Endodermal cell (in vitro differentiated cells): ENCODE measurements at regions not wholly inside any gene's neighbourhood (a gene's known extent, or its start where the extent isn't known, plus 50 kb on each side); places are given as distances from the start of the nearest gene placed in this dataset.

Source experiments
- DNase-seq: peaks from one replicate; pipeline ENCODE4 v3.0.0-alpha.2; 2017
- H3K27ac ChIP-seq: 2 replicates; pipeline ENCODE4 v1.5.1; 2013; ENCODE audit warnings: mild to moderate bottlenecking, low read depth, low read length, moderate library complexity
- H3K27me3 ChIP-seq: 2 replicates; pipeline ENCODE4 v1.6.1; 2013; ENCODE audit warnings: mild to moderate bottlenecking, low read length, moderate library complexity; ENCODE audit not compliant: insufficient read depth, control insufficient read depth, poor library complexity, severe bottlenecking
- H3K36me3 ChIP-seq: 2 replicates; pipeline ENCODE4 v1.7.0; 2013; ENCODE audit warnings: mild to moderate bottlenecking, low read length, moderate library complexity; ENCODE audit not compliant: control insufficient read depth, insufficient read depth
- H3K4me1 ChIP-seq: one replicate; pipeline ENCODE4 v1.7.0; 2013; ENCODE audit warnings: low read length; ENCODE audit not compliant: control insufficient read depth, insufficient read depth
- H3K4me3 ChIP-seq: 2 replicates; pipeline ENCODE4 v1.5.1; 2013; ENCODE audit warnings: mild to moderate bottlenecking, low read length, moderate library complexity
- H3K9ac ChIP-seq: 2 replicates; pipeline ENCODE4 v1.6.1; 2013; ENCODE audit warnings: mild to moderate bottlenecking, low read length, moderate library complexity; ENCODE audit not compliant: poor library complexity, severe bottlenecking; ENCODE audit errors: extremely low read depth
- H3K9me3 ChIP-seq: 2 replicates; pipeline ENCODE4 v1.6.1; 2013; ENCODE audit warnings: mild to moderate bottlenecking, low read length, moderate library complexity; ENCODE audit not compliant: control insufficient read depth
- H3K27ac Mint-ChIP-seq: 2 replicates; pipeline ENCODE4 v1.8.0; 2020; ENCODE audit warnings: mixed read lengths
- H3K27me3 Mint-ChIP-seq: 2 replicates; pipeline ENCODE4 v1.8.0; 2021; ENCODE audit warnings: mild to moderate bottlenecking, mixed read lengths; ENCODE audit not compliant: insufficient read depth
- H3K36me3 Mint-ChIP-seq: 2 replicates; pipeline ENCODE4 v1.8.0; 2020; ENCODE audit warnings: low read depth, mixed read lengths
- H3K4me1 Mint-ChIP-seq: 2 replicates; pipeline ENCODE4 v1.8.0; 2020; ENCODE audit warnings: mixed read lengths
- H3K4me3 Mint-ChIP-seq: 2 replicates; pipeline ENCODE4 v1.8.0; 2020; ENCODE audit warnings: mild to moderate bottlenecking, moderate library complexity, mixed read lengths
- H3K9me3 Mint-ChIP-seq: 2 replicates; pipeline ENCODE4 v1.8.0; 2020; ENCODE audit warnings: mild to moderate bottlenecking, mixed read lengths
- CTCF ChIP-seq: fragments of 200-600 bp; sonication (generic); conservative IDR thresholded peaks from 2 replicates; pipeline ENCODE4 v1.5.0; 2021; ENCODE audit warnings: antibody characterized with exemption, mild to moderate bottlenecking
- WGBS, 2 experiments: methylation state at CpG; one replicate each; pipeline versions ENCODE4 v1.1.5 to v1.1.7; 2013; ENCODE audit warnings: missing lambda C conversion rate in 2 of 2, mixed read lengths in 1 of 2; ENCODE audit not compliant: insufficient coverage in 1 of 2, insufficient read length in 1 of 2; 5-methylcytosine and 5-hydroxymethylcytosine counted together

DNA sequence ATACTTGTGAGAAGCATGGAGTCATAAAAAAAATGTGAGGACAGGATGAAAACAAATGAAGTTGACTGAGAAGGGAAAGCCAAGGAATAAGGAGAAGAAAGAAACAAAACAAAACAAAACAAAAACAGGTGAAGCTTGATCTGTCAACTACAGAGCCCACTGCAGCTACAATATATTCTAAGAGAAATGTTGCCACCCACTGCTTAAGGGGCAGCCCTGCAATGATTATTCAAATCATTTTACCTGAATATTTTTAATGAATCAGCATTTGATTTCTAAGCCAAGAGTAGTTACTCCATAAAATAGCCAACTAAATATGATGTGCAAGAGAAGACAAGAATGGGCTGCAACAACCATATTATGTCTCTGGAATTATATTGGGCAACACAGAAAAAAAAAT lies 252.0 kb upstream of the KIF2B start:
- Histone ChIP-seq H3K4me3 (no peak overlapping the region), H3K9me3 (no peaks in the 10 kb centered on the region), H3K9ac (no peak overlapping the region), H3K4me1 (no peaks in the 10 kb centered on the region), H3K27ac (no peak overlapping the region), H3K36me3 (no peaks in the 10 kb centered on the region), H3K27me3 (no peaks in the 10 kb centered on the region)
- DNase-seq: no peak
- Mint-ChIP-seq H3K27me3 (no peaks in the 10 kb centered on the region), H3K36me3 (no peaks in the 10 kb centered on the region), H3K4me3 (no peak overlapping the region), H3K4me1 (no peaks in the 10 kb centered on the region), H3K9me3 (no peaks in the 10 kb centered on the region), H3K27ac (no peak overlapping the region)
- no peak for TF ChIP-seq CTCF

DNA sequence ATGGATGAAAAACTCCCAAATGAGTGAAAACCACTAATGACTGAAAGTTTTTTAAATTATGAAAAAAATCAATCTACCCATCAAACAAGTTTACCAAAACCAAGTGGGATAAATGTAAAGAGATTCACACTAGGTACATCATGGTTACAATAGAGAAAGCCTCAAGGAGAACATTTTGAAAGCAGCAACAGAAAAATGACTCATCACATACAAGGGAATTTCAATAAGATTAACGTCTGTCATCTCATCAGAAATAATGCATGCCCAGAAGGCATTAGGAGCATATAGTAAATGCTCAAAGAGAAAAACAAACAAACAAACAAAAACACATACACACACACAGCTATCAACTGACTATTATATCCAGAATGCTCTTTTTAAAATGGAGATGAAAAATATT lies 261.8 kb upstream of the KIF2B start:
- Mint-ChIP-seq H3K4me3 (no peak overlapping the region), H3K4me1 (no peaks in the 10 kb centered on the region), H3K36me3 (no peaks in the 10 kb centered on the region), H3K9me3 (no peaks in the 10 kb centered on the region), H3K27ac (no peak overlapping the region), H3K27me3 (no peaks in the 10 kb centered on the region)
- no peak overlapping the region for H3K9ac ChIP-seq
- no peak overlapping the region for H3K4me3 ChIP-seq
- H3K36me3 ChIP-seq: no peaks in the 10 kb centered on the region
- DNase-seq: no peak
- no peaks in the 10 kb centered on the region for H3K4me1 ChIP-seq
- 93% methylated on average over 1 of the region's 1 CpG; no CpG with 5 or more reads in 1 of the 2 experiments for WGBS, 2 experiments
- no peak for TF ChIP-seq CTCF
- H3K9me3 ChIP-seq: no peaks in the 10 kb centered on the region
- no peak overlapping the region for H3K27ac ChIP-seq
- no peaks in the 10 kb centered on the region for H3K27me3 ChIP-seq

- H3K27ac Mint-ChIP-seq: no peak overlapping the region
Measured at GRCh38 chr17:53548252-53548651, 274.5 kb upstream of the KIF2B start.

More at GRCh38 chr17:53548252-53548651, 274.5 kb upstream of the KIF2B start:
- H3K4me3 Mint-ChIP-seq: no peak overlapping the region
- 90% methylated on average over 4 of the region's 4 CpGs; no CpG with 5 or more reads in 1 of the 2 experiments for WGBS, 2 experiments
- no peak overlapping the region for H3K4me3 ChIP-seq
- no peaks in the 10 kb centered on the region for H3K27me3 Mint-ChIP-seq
- peaks cover 2% of the 10 kb centered on the region for H3K9me3 Mint-ChIP-seq
- no peak overlapping the region for H3K27ac ChIP-seq
- H3K36me3 Mint-ChIP-seq: no peaks in the 10 kb centered on the region
- H3K4me1 ChIP-seq: no peaks in the 10 kb centered on the region
- no peaks in the 10 kb centered on the region for H3K9me3 ChIP-seq
- TF ChIP-seq CTCF: no peak
- H3K9ac ChIP-seq: no peak overlapping the region
- H3K27me3 ChIP-seq: no peaks in the 10 kb centered on the region
- no peaks in the 10 kb centered on the region for H3K36me3 ChIP-seq
- DNase-seq: no peak
- H3K4me1 Mint-ChIP-seq: no peaks in the 10 kb centered on the region
